ENCODE measurements at regions not wholly inside any gene's neighbourhood (a gene's known extent, or its start where the extent isn't known, plus 50 kb on each side); places are given as distances from the start of the nearest gene placed in this dataset.

- DNase-seq (ENCODE audit: low read depth, low spot score): no peak
These were observed 111.4 kb upstream of the CDC42EP3 start for GRCh38 chr2:37782721-37783371.

More at GRCh38 chr2:37782721-37783371, 111.4 kb upstream of the CDC42EP3 start:
- intact Hi-C loops (cut with micrococcal nuclease): no loop called here
- POLR2A ChIA-PET: no interaction called here
- no peak overlapping the region for H3K27ac ChIP-seq (ENCODE audit: low read depth, low read length)
- no peaks in the 10 kb centered on the region for H4K20me1 ChIP-seq (ENCODE audit: insufficient read depth)
- H3K4me3 ChIP-seq (replicated peaks in 1 of 2; ENCODE audit: low read depth in 1 of 2, low read length in 2 of 2): no peak overlapping the region
- peaks cover 7 to 22% of the 10 kb centered on the region in 2 experiments; a peak in 2 of 4 replicates for H3K4me1 ChIP-seq (ENCODE audit: control insufficient read depth in 1 of 2, insufficient read depth in 2 of 2, low read length in 2 of 2)
- H3K27me3 ChIP-seq (ENCODE audit: insufficient read depth, low read length): no peaks in the 10 kb centered on the region
- no peaks in the 10 kb centered on the region for H3K9me2 ChIP-seq (ENCODE audit: insufficient read depth)
- no peak overlapping the region for H3K9ac ChIP-seq (ENCODE audit: low read length)
- CTCF ChIA-PET: no interaction called here
- H2AFZ ChIP-seq (ENCODE audit: low read depth, low read length, poor library complexity, severe bottlenecking): no peak overlapping the region
- RAD21 ChIA-PET (ENCODE audit: low non-redundant PET in 1 of 2, low total read pairs in 2 of 2, uncharacterized antibody in 2 of 2, unreplicated experiment in 2 of 2): no interaction called here
- BruUV-seq (replicated peaks): no TSS peak
- TF ChIP-seq CEBPB (IDR thresholded peaks at IDR 0.05; ENCODE audit: low read depth): no peak
- TF ChIP-seq YY1 (IDR thresholded peaks at IDR 0.05; ENCODE audit: extremely low read depth, insufficient replicate concordance, low read depth, low read length): no peak
- TF ChIP-seq EZH2 (IDR thresholded peaks at IDR 0.05): no peak
- no peak for TF ChIP-seq MAX (IDR thresholded peaks at IDR 0.05)
- TF ChIP-seq ELF1 (IDR thresholded peaks at IDR 0.05; ENCODE audit: borderline replicate concordance, low read depth): no peak
- no peak for TF ChIP-seq FOSL1 (IDR thresholded peaks at IDR 0.05; ENCODE audit: low read depth)
- TF ChIP-seq ZBTB33 (IDR thresholded peaks at IDR 0.05; ENCODE audit: extremely low read depth, insufficient replicate concordance, low read length): no peak
- TF ChIP-seq TCF7L2 (IDR thresholded peaks at IDR 0.05; ENCODE audit: borderline replicate concordance, extremely low read depth, insufficient read depth, insufficient read length): no peak
- no peak for TF ChIP-seq SIN3A (IDR thresholded peaks at IDR 0.05; ENCODE audit: low read depth)
- TF ChIP-seq ZNF274 (IDR thresholded peaks at IDR 0.05; ENCODE audit: low read depth, low read length): no peak
- TF ChIP-seq ZFX (IDR thresholded peaks at IDR 0.05): no peak
- TF ChIP-seq REST (IDR thresholded peaks at IDR 0.05; ENCODE audit: low read depth): no peak
- no peak for TF ChIP-seq CBX3 (IDR thresholded peaks at IDR 0.05; ENCODE audit: low read depth)
- no peak for TF ChIP-seq POLR2A (IDR thresholded peaks at IDR 0.05; ENCODE audit: borderline replicate concordance, extremely low read depth, insufficient read depth, insufficient read length)
- no peak for TF ChIP-seq SP1 (IDR thresholded peaks at IDR 0.05; ENCODE audit: low read depth)
- no peak for TF ChIP-seq CTCF (IDR thresholded peaks at IDR 0.05 in 2 of 3, conservative IDR thresholded peaks at IDR 0.05 in 1 of 3; ENCODE audit: borderline replicate concordance in 1 of 3, insufficient read depth in 1 of 3, low read depth in 2 of 3, low read length in 2 of 3)
- TF ChIP-seq RAD21 (IDR thresholded peaks at IDR 0.05; ENCODE audit: low read depth): no peak
- H3K79me2 ChIP-seq (ENCODE audit: insufficient read depth, low read length): no peaks in the 10 kb centered on the region
- no peak for ATAC-seq
- H3K9me3 ChIP-seq (ENCODE audit: control insufficient read depth in 1 of 2, insufficient read depth in 1 of 2, low read depth in 1 of 2, low read length in 2 of 2): no peaks in the 10 kb centered on the region
- no peaks in the 10 kb centered on the region for H3K36me3 ChIP-seq (ENCODE audit: control insufficient read depth in 1 of 2, insufficient read depth in 2 of 2, low read length in 2 of 2)
- H3K4me2 ChIP-seq (ENCODE audit: low read length): no peak overlapping the region

Measured in HCT116 (cell line).